WTC11 (cell line): ENCODE measurements at regions not wholly inside any gene's neighbourhood (a gene's known extent, or its start where the extent isn't known, plus 50 kb on each side); places are given as distances from the start of the nearest gene placed in this dataset.

Experiments
- ATAC-seq: fragments of 200-7000 bp; cut with Tn5 transposase; 2 replicates; pipeline ENCODE4 v1.10.0; 2021; ENCODE audit warnings: mild to moderate bottlenecking, moderate library complexity
- CTCF ChIA-PET: fragments of 300-600 bp; sonication (Branson Sonifier 250); formaldehyde crosslinking; loops from one replicate; lab custom pipeline; 2021; ENCODE audit warnings: antibody characterized with exemption; lab: Charles Lee
- POLR2A ChIA-PET: fragments of 350-600 bp; sonication (Branson Sonifier 250); formaldehyde crosslinking; loops from one replicate; lab custom pipeline; 2021; ENCODE audit warnings: antibody characterized with exemption; lab: Charles Lee
- DNase-seq: peaks from one replicate; pipeline ENCODE4 v3.0.0; 2021; ENCODE audit warnings: low spot score
- H3K27ac Mint-ChIP-seq: 2 replicates; pipeline ENCODE4 v1.8.0; 2021; ENCODE audit warnings: mixed read lengths
- H3K27me3 Mint-ChIP-seq: 2 replicates; pipeline ENCODE4 v1.8.0; 2021; ENCODE audit warnings: low read depth, mild to moderate bottlenecking, moderate library complexity, mixed read lengths
- H3K36me3 Mint-ChIP-seq: 2 replicates; pipeline ENCODE4 v1.8.0; 2021; ENCODE audit warnings: mixed read lengths
- H3K4me1 Mint-ChIP-seq: 2 replicates; pipeline ENCODE4 v1.8.0; 2022; ENCODE audit warnings: mixed read lengths
- H3K4me3 Mint-ChIP-seq: 2 replicates; pipeline ENCODE4 v1.8.0; 2021; ENCODE audit warnings: mild to moderate bottlenecking, moderate library complexity, mixed read lengths
- H3K9me3 Mint-ChIP-seq: 2 replicates; pipeline ENCODE4 v1.8.0; 2021; ENCODE audit warnings: mixed read lengths
- ETV6 ChIP-seq: sonication (generic); formaldehyde crosslinking; IDR thresholded peaks from 2 replicates; pipeline ENCODE4 v1.8.1; 2022; ENCODE audit warnings: mild to moderate bottlenecking, missing genetic modification reagents
- HMGA2 ChIP-seq: fragments of 250-450 bp; sonication (Bioruptor Pico); IDR thresholded peaks from 2 replicates; pipeline ENCODE4 v1.4.0; 2021; ENCODE audit warnings: mild to moderate bottlenecking, moderate library complexity
- JUN ChIP-seq: sonication (generic); formaldehyde crosslinking; IDR thresholded peaks from 2 replicates; pipeline ENCODE4 v1.8.0; 2023; ENCODE audit warnings: mild to moderate bottlenecking, missing genetic modification reagents
- KAT7 ChIP-seq: sonication (generic); formaldehyde crosslinking; IDR thresholded peaks from 2 replicates; pipeline ENCODE4 v1.8.1; 2023; ENCODE audit warnings: missing genetic modification reagents, mild to moderate bottlenecking, borderline replicate concordance
- NFE2L1 ChIP-seq: sonication (generic); formaldehyde crosslinking; IDR thresholded peaks from 2 replicates; pipeline ENCODE4 v1.8.1; 2023; ENCODE audit warnings: missing genetic modification reagents
- NR3C1 ChIP-seq: sonication (generic); formaldehyde crosslinking; conservative IDR thresholded peaks from 2 replicates; pipeline ENCODE4 v1.8.1; 2023; ENCODE audit warnings: low read depth, mild to moderate bottlenecking, missing genetic modification reagents
- SP1 ChIP-seq: sonication (generic); formaldehyde crosslinking; conservative IDR thresholded peaks from 2 replicates; pipeline ENCODE4 v1.8.1; 2022; ENCODE audit warnings: missing genetic modification reagents
- TEAD1 ChIP-seq: sonication (generic); formaldehyde crosslinking; IDR thresholded peaks from 2 replicates; pipeline ENCODE4 v1.8.0; 2022; ENCODE audit warnings: mild to moderate bottlenecking, missing genetic modification reagents
- TP53 ChIP-seq: sonication (generic); formaldehyde crosslinking; IDR thresholded peaks from 2 replicates; pipeline ENCODE4 v1.8.1; 2023; ENCODE audit warnings: mild to moderate bottlenecking, missing genetic modification reagents
- ZNF232 ChIP-seq: sonication (generic); formaldehyde crosslinking; IDR thresholded peaks from 2 replicates; pipeline ENCODE4 v1.8.0; 2022; ENCODE audit warnings: mild to moderate bottlenecking, missing genetic modification reagents
- ZNF317 ChIP-seq: sonication (generic); formaldehyde crosslinking; IDR thresholded peaks from 2 replicates; pipeline ENCODE4 v1.8.1; 2023; ENCODE audit warnings: low read depth, mild to moderate bottlenecking, moderate library complexity, missing genetic modification reagents, borderline replicate concordance
- ZNF396 ChIP-seq: fragments of 250-450 bp; sonication (Bioruptor Pico); IDR thresholded peaks from 2 replicates; pipeline ENCODE4 v1.8.0; 2021; ENCODE audit warnings: mild to moderate bottlenecking, moderate library complexity, borderline replicate concordance
- ZNF416 ChIP-seq: fragments of 250-450 bp; sonication (Bioruptor Pico); IDR thresholded peaks from 2 replicates; pipeline ENCODE4 v1.9.0; 2021; ENCODE audit warnings: mild to moderate bottlenecking, inconsistent platforms
- ZNF671 ChIP-seq: fragments of 250-450 bp; sonication (Bioruptor Pico); IDR thresholded peaks from 2 replicates; pipeline ENCODE4 v1.8.0; 2021; ENCODE audit warnings: mild to moderate bottlenecking
- TF ChIP-seq, protein P1 (sequence below): sonication (generic); formaldehyde crosslinking; IDR thresholded peaks from 2 replicates; pipeline ENCODE4 v1.8.0; 2022; ENCODE audit warnings: mild to moderate bottlenecking, missing genetic modification reagents
- TF ChIP-seq, protein P2 (sequence below): sonication (generic); formaldehyde crosslinking; IDR thresholded peaks from 2 replicates; pipeline ENCODE4 v1.8.1; 2023; ENCODE audit warnings: mild to moderate bottlenecking, moderate library complexity, missing genetic modification reagents
- TF ChIP-seq, protein P3 (sequence below): sonication (generic); formaldehyde crosslinking; IDR thresholded peaks from 2 replicates; pipeline ENCODE4 v1.8.0; 2023; ENCODE audit warnings: missing genetic modification reagents, mild to moderate bottlenecking, borderline replicate concordance
- TF ChIP-seq, protein P4 (sequence below): fragments of 250-450 bp; sonication (Bioruptor Pico); IDR thresholded peaks from 2 replicates; pipeline ENCODE4 v2.1.2; 2022; ENCODE audit warnings: mild to moderate bottlenecking, moderate library complexity
- TF ChIP-seq, protein P5 (sequence below): fragments of 250-450 bp; sonication (Bioruptor Pico); conservative IDR thresholded peaks from 2 replicates; pipeline ENCODE4 v1.9.0; 2021; ENCODE audit warnings: mild to moderate bottlenecking
- TF ChIP-seq, protein P6 (sequence below): sonication (generic); formaldehyde crosslinking; IDR thresholded peaks from 2 replicates; pipeline ENCODE4 v1.8.1; 2023; ENCODE audit warnings: mild to moderate bottlenecking, missing genetic modification reagents, moderate library complexity
- TF ChIP-seq, protein P7 (sequence below): fragments of 250-450 bp; sonication (Bioruptor Pico); IDR thresholded peaks from 2 replicates; pipeline ENCODE4 v1.9.0; 2021; ENCODE audit warnings: mild to moderate bottlenecking

DNA sequence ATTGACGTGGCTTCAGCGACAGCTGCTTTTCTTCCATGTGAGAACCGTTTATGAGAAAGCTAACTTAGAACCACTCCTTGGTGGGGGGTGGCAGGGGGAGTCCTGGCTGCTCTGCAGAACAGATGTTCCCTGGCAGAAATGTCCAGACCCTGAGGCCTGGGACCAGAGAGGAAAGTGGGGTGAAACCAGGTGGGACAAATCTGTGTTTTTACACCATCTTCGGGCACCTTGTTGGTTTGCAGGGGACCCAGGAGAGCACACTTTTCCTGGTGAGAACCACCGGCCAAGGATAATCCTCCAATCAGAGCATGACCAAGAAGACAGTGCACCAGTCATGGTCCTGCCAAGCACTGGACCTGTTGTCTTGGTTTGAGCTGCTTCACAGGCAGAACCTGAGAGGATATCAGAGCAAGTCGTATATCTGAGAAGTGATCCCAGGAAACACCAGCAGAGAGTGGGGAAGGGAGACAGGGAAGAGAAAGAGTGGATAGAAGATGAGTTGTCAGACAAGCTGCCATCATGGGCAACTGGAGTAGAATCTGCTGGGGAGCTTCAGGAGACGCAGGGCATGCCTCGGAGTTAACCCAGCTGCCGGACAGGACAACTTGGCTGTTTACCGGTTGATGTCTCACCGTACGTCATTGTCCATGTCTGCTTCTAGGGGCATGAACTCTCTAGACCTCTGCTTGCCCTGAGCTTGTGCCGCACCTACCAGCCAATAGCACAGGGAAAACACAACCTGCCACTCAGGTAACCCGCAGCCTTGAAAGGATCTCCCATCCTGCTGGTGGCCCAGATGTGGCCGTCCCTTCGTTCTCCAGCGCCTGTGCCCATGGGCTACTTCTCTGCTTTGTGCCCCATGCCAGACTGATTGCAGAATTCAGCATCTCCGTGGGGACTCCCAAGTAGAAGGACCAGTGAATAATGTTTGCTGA is 178.4 kb upstream of the MVB12B start:
- Mint-ChIP-seq H3K9me3 (no peaks in the 10 kb centered on the region; the same call in 1 of the 2 replicates), H3K36me3 (no peaks in the 10 kb centered on the region), H3K4me3 (no peak overlapping the region), H3K4me1 (peaks cover 19% of the 10 kb centered on the region), H3K27me3 (peaks cover 61% of the 10 kb centered on the region), H3K27ac (no peak overlapping the region)
- DNase-seq (no peak), ATAC-seq (no peak)
- ChIA-PET POLR2A (no interaction called here), CTCF (interaction anchor here (2.4 to 2.5 kb wide), 2 partner anchors 12 to 740 kb away, joined by 6 to 8 read pairs; no protein-coding TSS in a partner anchor)
- TF ChIP-seq ZNF317 (CRISPR knock-in tag) (no peak), KAT7 (no peak), JUN (no peak), ZNF232 (CRISPR knock-in tag) (no peak), ZNF671 (CRISPR knock-in tag) (no peak), ZNF416 (no peak), TEAD1 (CRISPR knock-in tag) (no peak)
- TF ChIP-seq, protein P1, sequence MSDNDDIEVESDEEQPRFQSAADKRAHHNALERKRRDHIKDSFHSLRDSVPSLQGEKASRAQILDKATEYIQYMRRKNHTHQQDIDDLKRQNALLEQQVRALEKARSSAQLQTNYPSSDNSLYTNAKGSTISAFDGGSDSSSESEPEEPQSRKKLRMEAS (CRISPR knock-in tag), result no peak

DNA sequence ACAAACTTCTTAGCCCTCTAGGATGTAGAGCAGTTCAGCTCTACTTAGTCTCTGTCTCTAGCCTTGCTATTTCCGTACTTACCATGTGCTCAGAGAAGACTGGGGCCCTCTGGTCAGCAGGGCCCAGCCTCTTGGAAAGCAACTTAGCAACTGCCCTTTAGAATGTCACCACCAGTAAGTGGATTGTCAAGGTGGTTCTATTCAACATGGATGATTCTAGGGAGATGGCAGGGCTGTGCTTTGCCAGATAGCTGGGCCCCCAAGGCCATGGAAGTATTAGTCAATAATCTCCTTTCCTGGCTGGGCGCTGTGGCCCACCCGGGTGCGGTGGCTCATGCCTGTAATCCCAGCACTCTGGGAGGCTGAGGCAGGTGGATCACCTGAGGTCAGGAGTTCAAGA is 177.6 kb upstream of the MVB12B start:
- DNase-seq (no peak), ATAC-seq (no peak)
- Mint-ChIP-seq H3K27ac (no peak overlapping the region), H3K4me3 (no peak overlapping the region), H3K27me3 (peaks cover 63% of the 10 kb centered on the region), H3K36me3 (no peaks in the 10 kb centered on the region)
- CTCF ChIA-PET, result interaction anchor here (2.4 to 2.5 kb wide), 2 partner anchors 11 to 741 kb away, joined by 6 to 8 read pairs; no protein-coding TSS in a partner anchor
- TF ChIP-seq, protein P2, sequence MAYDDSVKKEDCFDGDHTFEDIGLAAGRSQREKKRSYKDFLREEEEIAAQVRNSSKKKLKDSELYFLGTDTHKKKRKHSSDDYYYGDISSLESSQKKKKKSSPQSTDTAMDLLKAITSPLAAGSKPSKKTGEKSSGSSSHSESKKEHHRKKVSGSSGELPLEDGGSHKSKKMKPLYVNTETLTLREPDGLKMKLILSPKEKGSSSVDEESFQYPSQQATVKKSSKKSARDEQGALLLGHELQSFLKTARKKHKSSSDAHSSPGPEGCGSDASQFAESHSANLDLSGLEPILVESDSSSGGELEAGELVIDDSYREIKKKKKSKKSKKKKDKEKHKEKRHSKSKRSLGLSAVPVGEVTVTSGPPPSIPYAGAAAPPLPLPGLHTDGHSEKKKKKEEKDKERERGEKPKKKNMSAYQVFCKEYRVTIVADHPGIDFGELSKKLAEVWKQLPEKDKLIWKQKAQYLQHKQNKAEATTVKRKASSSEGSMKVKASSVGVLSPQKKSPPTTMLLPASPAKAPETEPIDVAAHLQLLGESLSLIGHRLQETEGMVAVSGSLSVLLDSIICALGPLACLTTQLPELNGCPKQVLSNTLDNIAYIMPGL (CRISPR knock-in tag), result no peak
- TF ChIP-seq TP53 (CRISPR knock-in tag) (no peak), ETV6 (no peak), NR3C1 (no peak), HMGA2 (CRISPR knock-in tag) (no peak), NFE2L1 (CRISPR knock-in tag) (no peak), SP1 (CRISPR knock-in tag) (no peak), ZNF671 (CRISPR knock-in tag) (no peak), ZNF396 (CRISPR knock-in tag) (no peak)
- TF ChIP-seq, protein P3, sequence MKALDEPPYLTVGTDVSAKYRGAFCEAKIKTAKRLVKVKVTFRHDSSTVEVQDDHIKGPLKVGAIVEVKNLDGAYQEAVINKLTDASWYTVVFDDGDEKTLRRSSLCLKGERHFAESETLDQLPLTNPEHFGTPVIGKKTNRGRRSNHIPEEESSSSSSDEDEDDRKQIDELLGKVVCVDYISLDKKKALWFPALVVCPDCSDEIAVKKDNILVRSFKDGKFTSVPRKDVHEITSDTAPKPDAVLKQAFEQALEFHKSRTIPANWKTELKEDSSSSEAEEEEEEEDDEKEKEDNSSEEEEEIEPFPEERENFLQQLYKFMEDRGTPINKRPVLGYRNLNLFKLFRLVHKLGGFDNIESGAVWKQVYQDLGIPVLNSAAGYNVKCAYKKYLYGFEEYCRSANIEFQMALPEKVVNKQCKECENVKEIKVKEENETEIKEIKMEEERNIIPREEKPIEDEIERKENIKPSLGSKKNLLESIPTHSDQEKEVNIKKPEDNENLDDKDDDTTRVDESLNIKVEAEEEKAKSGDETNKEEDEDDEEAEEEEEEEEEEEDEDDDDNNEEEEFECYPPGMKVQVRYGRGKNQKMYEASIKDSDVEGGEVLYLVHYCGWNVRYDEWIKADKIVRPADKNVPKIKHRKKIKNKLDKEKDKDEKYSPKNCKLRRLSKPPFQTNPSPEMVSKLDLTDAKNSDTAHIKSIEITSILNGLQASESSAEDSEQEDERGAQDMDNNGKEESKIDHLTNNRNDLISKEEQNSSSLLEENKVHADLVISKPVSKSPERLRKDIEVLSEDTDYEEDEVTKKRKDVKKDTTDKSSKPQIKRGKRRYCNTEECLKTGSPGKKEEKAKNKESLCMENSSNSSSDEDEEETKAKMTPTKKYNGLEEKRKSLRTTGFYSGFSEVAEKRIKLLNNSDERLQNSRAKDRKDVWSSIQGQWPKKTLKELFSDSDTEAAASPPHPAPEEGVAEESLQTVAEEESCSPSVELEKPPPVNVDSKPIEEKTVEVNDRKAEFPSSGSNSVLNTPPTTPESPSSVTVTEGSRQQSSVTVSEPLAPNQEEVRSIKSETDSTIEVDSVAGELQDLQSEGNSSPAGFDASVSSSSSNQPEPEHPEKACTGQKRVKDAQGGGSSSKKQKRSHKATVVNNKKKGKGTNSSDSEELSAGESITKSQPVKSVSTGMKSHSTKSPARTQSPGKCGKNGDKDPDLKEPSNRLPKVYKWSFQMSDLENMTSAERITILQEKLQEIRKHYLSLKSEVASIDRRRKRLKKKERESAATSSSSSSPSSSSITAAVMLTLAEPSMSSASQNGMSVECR, result no peak
- TF ChIP-seq, protein P4, sequence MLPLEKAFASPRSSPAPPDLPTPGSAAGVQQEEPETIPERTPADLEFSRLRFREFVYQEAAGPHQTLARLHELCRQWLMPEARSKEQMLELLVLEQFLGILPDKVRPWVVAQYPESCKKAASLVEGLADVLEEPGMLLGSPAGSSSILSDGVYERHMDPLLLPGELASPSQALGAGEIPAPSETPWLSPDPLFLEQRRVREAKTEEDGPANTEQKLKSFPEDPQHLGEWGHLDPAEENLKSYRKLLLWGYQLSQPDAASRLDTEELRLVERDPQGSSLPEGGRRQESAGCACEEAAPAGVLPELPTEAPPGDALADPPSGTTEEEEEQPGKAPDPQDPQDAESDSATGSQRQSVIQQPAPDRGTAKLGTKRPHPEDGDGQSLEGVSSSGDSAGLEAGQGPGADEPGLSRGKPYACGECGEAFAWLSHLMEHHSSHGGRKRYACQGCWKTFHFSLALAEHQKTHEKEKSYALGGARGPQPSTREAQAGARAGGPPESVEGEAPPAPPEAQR (CRISPR knock-in tag), result no peak
- TF ChIP-seq, protein P5, sequence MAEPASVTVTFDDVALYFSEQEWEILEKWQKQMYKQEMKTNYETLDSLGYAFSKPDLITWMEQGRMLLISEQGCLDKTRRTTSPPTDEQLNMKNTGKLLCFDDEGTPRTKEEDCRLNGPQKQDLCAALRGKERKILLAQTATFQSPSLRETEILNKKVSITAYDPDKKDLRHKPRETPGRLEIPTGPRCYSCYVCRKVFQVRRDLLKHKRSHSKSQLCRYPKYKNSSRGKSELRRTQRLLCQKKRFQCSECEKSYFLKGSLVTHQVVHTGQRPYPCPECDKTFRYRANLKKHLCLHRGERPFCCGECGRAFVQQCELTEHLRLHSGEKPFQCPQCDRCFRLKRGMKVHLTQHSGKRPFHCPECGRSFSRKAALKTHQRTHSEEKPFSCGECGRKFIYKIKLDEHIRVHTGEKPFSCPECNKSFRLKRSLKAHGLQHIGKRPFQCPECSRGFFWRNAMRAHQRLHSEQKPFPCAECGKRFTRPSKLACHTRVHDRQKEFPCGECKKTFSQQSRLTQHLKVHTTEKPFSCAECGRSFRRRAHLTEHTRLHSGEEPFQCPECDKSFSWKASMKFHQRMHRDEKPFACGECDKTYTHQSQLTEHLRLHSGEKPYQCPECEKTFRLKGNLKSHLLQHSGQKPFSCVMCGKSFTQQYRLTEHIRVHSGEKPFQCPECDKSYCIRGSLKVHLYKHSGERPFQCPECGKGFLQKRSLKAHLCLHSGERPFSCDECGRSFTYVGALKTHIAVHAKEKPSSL (CRISPR knock-in tag), result no peak
- TF ChIP-seq, protein P6, sequence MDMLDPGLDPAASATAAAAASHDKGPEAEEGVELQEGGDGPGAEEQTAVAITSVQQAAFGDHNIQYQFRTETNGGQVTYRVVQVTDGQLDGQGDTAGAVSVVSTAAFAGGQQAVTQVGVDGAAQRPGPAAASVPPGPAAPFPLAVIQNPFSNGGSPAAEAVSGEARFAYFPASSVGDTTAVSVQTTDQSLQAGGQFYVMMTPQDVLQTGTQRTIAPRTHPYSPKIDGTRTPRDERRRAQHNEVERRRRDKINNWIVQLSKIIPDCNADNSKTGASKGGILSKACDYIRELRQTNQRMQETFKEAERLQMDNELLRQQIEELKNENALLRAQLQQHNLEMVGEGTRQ (CRISPR knock-in tag), result no peak
- TF ChIP-seq, protein P7, sequence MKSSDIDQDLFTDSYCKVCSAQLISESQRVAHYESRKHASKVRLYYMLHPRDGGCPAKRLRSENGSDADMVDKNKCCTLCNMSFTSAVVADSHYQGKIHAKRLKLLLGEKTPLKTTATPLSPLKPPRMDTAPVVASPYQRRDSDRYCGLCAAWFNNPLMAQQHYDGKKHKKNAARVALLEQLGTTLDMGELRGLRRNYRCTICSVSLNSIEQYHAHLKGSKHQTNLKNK (CRISPR knock-in tag), result no peak
- TF ChIP-seq, all 79 proteins: peak for 0
- POLR2A ChIA-PET, result no interaction called here
- Mint-ChIP-seq H3K4me1 (peaks cover 19% of the 10 kb centered on the region), H3K9me3 (peaks cover 3% of the 10 kb centered on the region; the same call in 1 of the 2 replicates)
